NCI-H1930 (cell line): ENCODE measurements at regions not wholly inside any gene's neighbourhood (a gene's known extent, or its start where the extent isn't known, plus 50 kb on each side); places are given as distances from the start of the nearest gene placed in this dataset.
"Not testable (repeated sequence)": the region's sequence is repeated elsewhere in the genome, so short reads cannot be mapped to it uniquely, and the experiment has no call there.

ENCODE experiments used
- DNase-seq, 2 experiments: peaks; one replicate each; lab custom pipeline; 2025; lab: John Stamatoyannopoulos, UW

DNA sequence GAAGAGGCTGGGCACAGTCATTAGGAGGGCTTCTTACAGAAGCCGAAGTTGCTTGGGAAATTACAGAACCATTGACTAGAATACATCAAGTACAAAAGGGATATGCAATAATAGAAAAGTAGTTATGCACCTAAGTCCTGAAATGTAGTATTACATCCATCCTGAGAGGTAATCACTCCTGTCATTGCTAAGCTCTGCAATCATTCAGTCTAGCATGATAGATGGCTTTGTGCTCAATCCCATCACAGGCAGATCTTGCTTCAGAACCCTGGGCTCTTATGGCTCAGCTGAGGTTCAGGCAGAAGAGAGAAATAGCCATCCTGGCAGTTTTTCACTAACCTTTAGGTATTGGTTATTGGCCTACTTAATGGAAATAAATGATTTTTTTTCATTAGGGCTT lies 231.7 kb upstream of the AFF2 start:
- no peak for DNase-seq

- DNase-seq, result no peak
Observed at GRCh38 chrX:148269513-148269912, 230.9 kb upstream of the AFF2 start.

DNA sequence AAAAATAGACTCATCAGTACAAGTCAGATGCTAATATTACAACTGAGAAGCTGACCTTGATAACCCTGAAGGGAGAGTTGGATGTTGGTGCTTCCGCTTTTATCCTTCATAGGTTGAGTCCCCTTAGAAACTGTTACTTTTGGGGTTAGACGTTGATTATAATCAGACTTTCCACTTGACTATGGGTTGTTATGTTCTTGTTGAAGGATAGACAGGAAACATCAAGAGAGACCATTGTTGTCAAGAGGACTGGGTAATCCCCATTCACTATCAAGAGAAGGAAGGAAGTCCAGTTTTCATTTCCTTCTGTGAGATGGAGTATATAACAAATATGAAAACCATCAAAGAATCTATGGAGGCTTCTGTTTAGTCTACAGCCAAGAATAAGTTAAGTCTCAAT lies 229.9 kb upstream of the AFF2 start:
- DNase-seq, result no peak

GRCh38 chrX:148271263-148271662 lies 229.2 kb upstream of the AFF2 start:
- no peak for DNase-seq

DNA sequence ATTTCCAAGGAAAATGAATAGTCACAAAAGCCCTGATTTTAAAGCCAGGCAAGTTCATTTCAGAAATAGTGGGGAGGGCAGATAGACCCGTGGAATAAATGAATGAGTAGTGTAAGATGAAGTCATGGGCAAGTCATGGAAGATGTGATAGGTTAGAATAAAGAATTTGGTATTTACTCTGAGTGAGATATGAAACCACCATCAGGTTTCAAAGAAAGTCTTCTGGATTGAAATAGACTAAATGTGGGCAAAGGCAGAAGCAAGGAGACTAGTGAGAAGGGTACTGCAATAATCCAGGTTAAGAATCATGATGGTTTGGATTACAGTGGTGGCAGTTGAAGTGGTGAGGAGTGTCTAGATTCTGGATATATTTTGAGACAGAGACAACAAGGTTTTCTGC lies 218.5 kb upstream of the AFF2 start:
- no peak for DNase-seq

GRCh38 chrX:148282504-148282903 lies 217.9 kb upstream of the AFF2 start:
- no peak for DNase-seq

- no peak for DNase-seq
Observed at GRCh38 chrX:148284056-148284455, 216.4 kb upstream of the AFF2 start.

- no peak for DNase-seq
Observed at GRCh38 chrX:148284821-148285220, 215.6 kb upstream of the AFF2 start.

DNA sequence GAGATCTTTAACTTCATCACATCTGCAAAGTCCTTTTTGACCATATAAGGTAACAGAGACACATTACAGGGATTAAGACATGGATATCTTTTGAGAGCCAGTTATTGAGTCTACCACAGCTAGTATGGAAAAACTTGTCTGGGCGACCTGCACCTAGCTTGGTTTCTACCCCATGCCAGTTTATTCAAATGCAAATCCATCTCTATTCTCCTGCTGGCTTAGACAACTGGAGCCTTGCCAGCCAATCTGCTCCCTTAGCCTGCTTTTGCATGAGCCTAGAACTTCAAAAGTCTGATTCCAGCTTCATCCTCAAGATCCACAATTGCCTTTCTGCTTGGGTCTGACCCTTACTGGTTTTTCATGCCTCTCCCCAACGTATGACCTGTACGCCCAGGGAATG lies 212.0 kb upstream of the AFF2 start:
- no peak for DNase-seq

GRCh38 chrX:148290041-148290440 lies 210.4 kb upstream of the AFF2 start:
- no peak for DNase-seq

DNA sequence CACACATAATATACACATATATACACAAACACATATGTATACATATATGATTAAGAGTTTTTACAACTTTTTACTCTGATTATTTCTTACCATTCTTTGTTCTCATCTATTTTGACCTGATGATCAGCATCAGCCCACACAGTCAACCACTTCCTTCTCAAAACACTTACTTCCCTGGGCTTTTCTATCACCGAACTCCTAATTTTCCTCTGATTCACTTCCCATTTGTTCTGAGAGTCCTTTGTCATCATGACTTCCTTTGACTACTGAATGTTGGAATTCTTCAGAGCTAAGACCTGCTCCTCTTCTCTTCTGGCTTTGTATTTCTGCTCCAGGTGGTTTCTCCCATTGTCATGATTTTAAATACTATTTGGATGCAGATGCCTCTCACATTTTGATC lies 209.5 kb upstream of the AFF2 start:
- DNase-seq, result no peak

DNA sequence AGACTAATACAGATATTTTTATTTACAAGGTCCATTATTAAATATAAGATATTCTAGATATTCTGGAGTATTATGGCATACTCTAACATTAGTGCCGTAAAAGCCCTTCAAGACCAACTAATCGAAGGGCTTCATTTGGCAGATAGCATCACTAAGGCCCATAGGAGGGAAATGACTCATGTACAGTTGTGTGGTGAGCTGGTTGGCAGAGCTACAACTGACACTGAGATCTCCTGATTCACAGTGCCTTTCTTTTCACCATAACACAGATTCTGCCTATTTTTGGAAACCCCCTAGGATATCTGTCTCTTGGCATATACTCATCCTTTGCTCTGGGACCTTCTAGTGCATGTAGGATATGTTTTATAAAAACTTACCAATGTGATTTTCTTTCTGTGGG lies 201.7 kb upstream of the AFF2 start:
- no peak for DNase-seq

GRCh38 chrX:148305214-148305613 lies 195.2 kb upstream of the AFF2 start:
- DNase-seq, result not testable (repeated sequence)

DNA sequence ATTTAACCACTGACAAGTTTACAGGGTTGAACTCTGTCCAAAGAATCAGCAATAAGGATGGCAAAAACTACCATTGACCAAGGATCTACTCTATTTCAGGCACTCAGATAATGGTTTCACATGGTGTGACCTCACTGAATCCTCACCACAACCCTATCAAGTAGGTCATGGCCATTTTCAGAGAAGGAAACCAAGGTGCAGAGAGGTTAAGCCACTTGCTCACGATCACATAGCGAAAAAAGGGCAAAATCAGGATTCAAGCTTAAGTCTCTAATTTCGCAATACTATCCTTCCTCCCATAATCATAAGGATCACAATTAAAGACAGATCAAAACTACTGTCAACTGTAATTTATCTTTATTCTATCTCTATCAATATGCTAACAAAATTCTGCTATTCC lies 191.0 kb upstream of the AFF2 start:
- no peak for DNase-seq

- no peak for DNase-seq
Observed at GRCh38 chrX:148310426-148311165, 189.8 kb upstream of the AFF2 start.

GRCh38 chrX:148311544-148311943 lies 188.9 kb upstream of the AFF2 start:
- DNase-seq, result no peak

DNA sequence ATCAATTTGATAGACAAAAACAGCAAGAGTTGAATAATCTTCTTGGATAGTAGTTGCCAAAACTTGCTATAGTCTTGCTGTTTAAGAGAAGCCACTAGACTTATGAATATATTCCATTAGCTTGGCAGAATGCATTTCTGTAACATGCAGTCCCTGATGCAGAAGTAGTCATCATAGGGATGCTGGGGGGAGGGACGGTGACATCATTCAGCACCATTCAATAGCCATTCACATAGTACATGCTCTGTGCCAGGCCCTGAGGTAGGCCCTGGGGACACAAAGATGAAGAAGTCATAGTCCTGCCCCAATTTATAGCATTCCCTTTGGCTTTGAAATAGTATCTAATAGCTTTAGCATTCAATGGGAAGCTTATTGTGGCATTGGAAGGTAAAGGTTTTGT lies 185.5 kb upstream of the AFF2 start:
- DNase-seq, result peak in 1 of 2 experiments; percentile 22

DNA sequence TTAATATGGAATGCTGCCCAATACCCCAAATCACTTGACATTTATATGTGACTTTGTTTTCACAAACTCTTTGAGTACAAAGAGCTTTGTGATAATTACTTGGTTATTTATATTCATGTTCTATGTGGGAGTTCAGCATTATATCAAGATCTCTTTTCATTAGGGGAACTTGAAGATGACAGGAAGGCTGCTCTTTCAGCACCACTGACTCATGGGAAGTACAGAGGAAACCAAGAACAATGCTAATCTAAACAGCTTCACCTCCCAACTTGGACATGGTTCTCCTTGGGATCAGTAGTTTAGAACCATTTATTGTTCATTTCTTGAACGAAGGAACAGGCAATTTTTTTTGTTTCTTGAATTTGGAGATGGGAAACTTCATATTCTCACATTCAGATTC lies 184.0 kb upstream of the AFF2 start:
- DNase-seq, result no peak

GRCh38 chrX:148322906-148323305 lies 177.5 kb upstream of the AFF2 start:
- DNase-seq, result no peak

DNA sequence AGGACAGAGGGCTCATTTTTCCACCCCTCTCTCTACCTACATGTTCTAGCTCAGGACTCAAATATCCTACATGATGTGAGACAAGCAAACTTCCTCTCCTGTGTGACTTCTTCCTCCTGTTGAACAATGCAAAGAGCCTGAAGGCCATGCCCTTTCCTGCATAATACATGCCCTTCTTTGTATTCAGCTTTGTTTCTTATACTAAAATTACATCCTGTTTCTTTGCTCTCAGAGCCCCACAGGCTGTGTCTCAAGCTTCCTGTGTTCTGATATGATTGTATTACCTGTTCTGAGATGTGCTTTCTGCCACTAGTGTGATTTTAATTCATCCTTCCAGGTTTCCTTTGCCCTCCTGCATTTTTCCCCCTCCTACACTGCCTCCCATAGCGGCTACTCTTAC lies 166.4 kb upstream of the AFF2 start:
- no peak for DNase-seq

- DNase-seq, result no peak
Observed at GRCh38 chrX:148337873-148338272, 162.5 kb upstream of the AFF2 start.

DNA sequence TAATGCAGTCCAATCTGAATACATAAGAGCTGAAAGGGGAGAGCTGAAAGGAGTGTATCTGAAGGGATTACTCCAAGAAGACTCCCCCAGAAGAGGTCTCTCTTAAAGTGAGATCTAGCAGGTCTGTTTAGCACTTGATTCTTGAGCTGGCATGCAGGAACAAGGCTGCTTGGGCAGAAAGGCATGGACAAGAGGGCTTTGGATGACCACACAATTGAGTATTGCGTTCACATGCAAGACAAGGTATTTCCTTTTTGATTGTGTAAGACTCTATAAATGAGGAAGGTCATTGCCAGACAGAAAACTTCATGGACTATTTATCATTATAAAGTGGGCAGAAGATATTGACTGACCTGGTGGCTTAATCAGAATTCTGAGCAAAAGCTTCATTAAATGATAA lies 145.5 kb upstream of the AFF2 start:
- no peak for DNase-seq

- DNase-seq, result no peak
Observed at GRCh38 chrX:148361641-148362040, 138.8 kb upstream of the AFF2 start.

- no peak for DNase-seq
Observed at GRCh38 chrX:148363471-148364235, 136.8 kb upstream of the AFF2 start.
